ENCODE measurements at regions not wholly inside any gene's neighbourhood (a gene's known extent, or its start where the extent isn't known, plus 50 kb on each side); places are given as distances from the start of the nearest gene placed in this dataset.

GRCh38 chr15:81955382-81956062 is 90.3 kb downstream of the MEX3B start:
- TF ChIP-seq CTCF (IDR thresholded peaks at IDR 0.05) (no peak), ZFX (IDR thresholded peaks at IDR 0.05; ENCODE audit: borderline replicate concordance) (no peak)
